ENCODE measurements at regions not wholly inside any gene's neighbourhood (a gene's known extent, or its start where the extent isn't known, plus 50 kb on each side); places are given as distances from the start of the nearest gene placed in this dataset.
"Not testable (repeated sequence)": the region's sequence is repeated elsewhere in the genome, so short reads cannot be mapped to it uniquely, and the experiment has no call there.

DNA sequence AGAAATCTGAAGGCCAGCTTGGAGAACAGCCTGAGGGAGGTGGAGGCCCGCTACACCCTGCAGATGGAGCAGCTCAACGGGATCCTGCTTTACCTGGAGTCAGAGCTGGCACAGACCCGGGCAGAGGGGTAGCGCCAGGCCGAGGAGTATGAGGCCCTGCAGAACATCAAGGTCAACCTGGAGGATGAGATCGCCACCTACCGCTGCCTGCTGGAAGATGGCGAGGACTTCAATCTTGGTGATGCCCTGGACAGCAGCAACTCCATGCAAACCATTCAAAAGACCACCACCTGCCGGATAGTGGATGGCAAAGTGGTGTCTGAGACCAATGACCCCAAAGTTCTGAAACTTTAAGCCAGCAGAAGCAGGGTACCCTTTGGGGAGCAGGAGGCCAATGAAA lies 318.4 kb downstream of the ZFHX3 start:
- TF ChIP-seq, protein P1, sequence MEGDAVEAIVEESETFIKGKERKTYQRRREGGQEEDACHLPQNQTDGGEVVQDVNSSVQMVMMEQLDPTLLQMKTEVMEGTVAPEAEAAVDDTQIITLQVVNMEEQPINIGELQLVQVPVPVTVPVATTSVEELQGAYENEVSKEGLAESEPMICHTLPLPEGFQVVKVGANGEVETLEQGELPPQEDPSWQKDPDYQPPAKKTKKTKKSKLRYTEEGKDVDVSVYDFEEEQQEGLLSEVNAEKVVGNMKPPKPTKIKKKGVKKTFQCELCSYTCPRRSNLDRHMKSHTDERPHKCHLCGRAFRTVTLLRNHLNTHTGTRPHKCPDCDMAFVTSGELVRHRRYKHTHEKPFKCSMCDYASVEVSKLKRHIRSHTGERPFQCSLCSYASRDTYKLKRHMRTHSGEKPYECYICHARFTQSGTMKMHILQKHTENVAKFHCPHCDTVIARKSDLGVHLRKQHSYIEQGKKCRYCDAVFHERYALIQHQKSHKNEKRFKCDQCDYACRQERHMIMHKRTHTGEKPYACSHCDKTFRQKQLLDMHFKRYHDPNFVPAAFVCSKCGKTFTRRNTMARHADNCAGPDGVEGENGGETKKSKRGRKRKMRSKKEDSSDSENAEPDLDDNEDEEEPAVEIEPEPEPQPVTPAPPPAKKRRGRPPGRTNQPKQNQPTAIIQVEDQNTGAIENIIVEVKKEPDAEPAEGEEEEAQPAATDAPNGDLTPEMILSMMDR (IDR thresholded peaks at IDR 0.05), result not testable (repeated sequence)
- not testable (repeated sequence) for TF ChIP-seq POLR2A (IDR thresholded peaks at IDR 0.05)

Measured in sigmoid colon (tissue), 3 donors.